Thymus (tissue), 11 donors: ENCODE measurements at regions not wholly inside any gene's neighbourhood (a gene's known extent, or its start where the extent isn't known, plus 50 kb on each side); places are given as distances from the start of the nearest gene placed in this dataset.

Source experiments
- DNase-seq, 9 donors: peaks; one replicate each; pipeline ENCODE4 v3.0.0-alpha.2; 2013; ENCODE audit warnings: low spot score in 9 of 9, low read depth in 6 of 9, missing footprints in 1 of 9
- H3K27ac ChIP-seq, 2 donors: one replicate each; pipeline ENCODE4 v1.5.1; 2013; ENCODE audit warnings: control low read depth in 1 of 2, low read depth in 1 of 2, low read length in 1 of 2, mild to moderate bottlenecking in 1 of 2, moderate library complexity in 1 of 2
- H3K27me3 ChIP-seq, 2 donors: one replicate each; pipeline ENCODE4 v1.5.1; 2013; ENCODE audit warnings: low read length in 1 of 2; ENCODE audit not compliant: control insufficient read depth in 2 of 2, insufficient read depth in 1 of 2
- H3K36me3 ChIP-seq, 2 donors: one replicate each; pipeline ENCODE4 v1.5.1; 2013; ENCODE audit warnings: low read length in 1 of 2, mild to moderate bottlenecking in 1 of 2, moderate library complexity in 1 of 2; ENCODE audit not compliant: control insufficient read depth in 2 of 2, insufficient read depth in 2 of 2
- H3K4me1 ChIP-seq, 2 donors: one replicate each; pipeline ENCODE4 v1.5.1; 2013; ENCODE audit warnings: low read length in 2 of 2; ENCODE audit not compliant: control insufficient read depth in 2 of 2, insufficient read depth in 2 of 2
- H3K4me3 ChIP-seq, 2 donors: one replicate each; pipeline ENCODE4 v1.5.1; 2013; ENCODE audit warnings: low read length in 2 of 2, control low read depth in 1 of 2, mild to moderate bottlenecking in 1 of 2
- H3K9me3 ChIP-seq, 2 donors: one replicate each; pipeline ENCODE4 v1.5.1; 2013; ENCODE audit warnings: low read length in 1 of 2, mild to moderate bottlenecking in 1 of 2; ENCODE audit not compliant: control insufficient read depth in 2 of 2, insufficient read depth in 1 of 2
- WGBS: extraction: QIAGEN DNeasy Blood & Tissue Kit; methylation state at CpG from one replicate; pipeline ENCODE4 v1.1.7; 2013; 5-methylcytosine and 5-hydroxymethylcytosine counted together
- donor health status: healthy.

- Histone ChIP-seq H3K4me1 (no peaks in the 10 kb centered on the region), H3K27me3 (no peaks in the 10 kb centered on the region), H3K36me3 (no peaks in the 10 kb centered on the region), H3K4me3 (no peak overlapping the region), H3K9me3 (no peaks in the 10 kb centered on the region), H3K27ac (no peak overlapping the region)
- DNase-seq, result no peak
- 90% methylated on average over 7 of the region's 7 CpGs for WGBS
Measured at GRCh38 chr16:64718486-64718885, 403.4 kb downstream of the CDH11 start.

DNA sequence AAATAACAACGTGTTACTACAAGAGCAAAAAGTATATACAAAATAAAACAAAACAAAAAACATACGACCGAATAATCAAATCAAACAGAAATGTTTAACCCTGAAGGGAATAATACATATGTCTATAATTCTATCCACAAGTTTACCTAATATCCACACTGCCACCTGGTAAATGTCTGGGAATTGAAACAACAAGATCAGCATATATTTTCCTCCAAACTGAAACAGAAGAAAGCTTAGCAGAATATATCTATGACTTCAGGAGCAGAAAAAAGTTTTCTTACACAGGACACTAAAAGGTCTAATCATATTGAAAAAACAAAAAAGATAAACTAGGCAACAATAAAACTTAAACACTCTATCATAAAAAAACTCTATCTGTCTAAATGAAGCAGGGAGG is 404.0 kb downstream of the CDH11 start:
- no peaks in the 10 kb centered on the region for H3K9me3 ChIP-seq
- H3K27ac ChIP-seq, result no peak overlapping the region
- no peaks in the 10 kb centered on the region for H3K27me3 ChIP-seq
- H3K4me3 ChIP-seq, result no peak overlapping the region
- no peaks in the 10 kb centered on the region for H3K4me1 ChIP-seq
- 93% methylated on average over 3 of the region's 3 CpGs for whole genome bisulfite sequencing
- no peak for DNase-seq
- H3K36me3 ChIP-seq, result no peaks in the 10 kb centered on the region

GRCh38 chr16:64715624-64716023 is 406.2 kb downstream of the CDH11 start:
- H3K4me1 ChIP-seq, result no peaks in the 10 kb centered on the region

GRCh38 chr16:64712026-64712425 is 409.8 kb downstream of the CDH11 start:
- no peaks in the 10 kb centered on the region for H3K36me3 ChIP-seq
- DNase-seq, result no peak
- WGBS, result 85% methylated on average over 3 of the region's 3 CpGs
- H3K4me1 ChIP-seq, result no peaks in the 10 kb centered on the region
- no peaks in the 10 kb centered on the region for H3K27me3 ChIP-seq
- no peak overlapping the region for H3K27ac ChIP-seq
- H3K4me3 ChIP-seq, result no peak overlapping the region
- no peaks in the 10 kb centered on the region for H3K9me3 ChIP-seq

More at GRCh38 chr16:64715624-64716023, 406.2 kb downstream of the CDH11 start:
- no peaks in the 10 kb centered on the region for H3K27me3 ChIP-seq
- no peak overlapping the region for H3K4me3 ChIP-seq
- H3K9me3 ChIP-seq, result no peaks in the 10 kb centered on the region
- H3K27ac ChIP-seq, result no peak overlapping the region
- no peaks in the 10 kb centered on the region for H3K36me3 ChIP-seq
- no peak for DNase-seq
- WGBS, result 91% methylated on average over 2 of the region's 2 CpGs

DNA sequence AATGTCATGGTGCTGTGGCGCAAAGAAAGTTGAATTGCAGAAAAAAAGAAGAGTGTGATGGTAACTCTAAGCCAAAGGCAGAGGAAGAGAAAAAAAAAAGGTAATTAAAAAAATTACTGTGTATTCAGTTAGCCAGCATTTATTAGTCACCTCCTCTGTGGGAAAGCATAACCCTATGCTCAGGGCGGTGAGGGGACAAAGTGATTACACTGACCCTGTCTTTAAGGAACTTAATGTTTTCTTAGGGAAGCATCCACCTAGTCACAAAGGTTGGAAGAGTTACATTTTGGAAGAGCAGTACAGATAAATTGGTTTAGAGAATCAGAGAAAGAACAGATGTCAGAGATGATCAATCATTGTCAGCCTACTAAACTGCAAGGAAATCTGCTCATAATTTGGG is 410.3 kb downstream of the CDH11 start:
- Histone ChIP-seq H3K9me3 (no peaks in the 10 kb centered on the region), H3K27me3 (no peaks in the 10 kb centered on the region), H3K36me3 (no peaks in the 10 kb centered on the region), H3K27ac (no peak overlapping the region), H3K4me1 (no peaks in the 10 kb centered on the region), H3K4me3 (no peak overlapping the region)
- over 99% methylated on average over 2 of the region's 2 CpGs for whole genome bisulfite sequencing
- DNase-seq, result no peak

DNA sequence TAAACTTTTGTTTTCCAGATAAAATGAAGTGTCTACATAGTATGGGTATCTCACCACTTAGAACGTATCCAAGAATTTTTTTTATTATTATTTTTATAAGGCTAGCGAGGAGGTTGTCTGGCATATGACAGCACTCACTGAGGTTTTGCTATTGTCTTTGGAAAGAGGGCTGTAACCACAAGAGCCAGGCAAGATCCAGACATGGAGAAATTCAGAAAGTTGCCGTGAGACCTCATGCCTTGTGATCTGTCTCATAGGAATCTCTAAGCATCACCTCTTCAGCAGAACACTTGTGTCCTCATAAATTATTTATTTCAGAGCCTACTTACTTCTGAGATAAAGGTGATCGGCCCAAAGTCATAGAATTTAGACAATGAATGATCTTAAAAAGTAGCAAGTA is 410.8 kb downstream of the CDH11 start:
- Histone ChIP-seq H3K27me3 (no peaks in the 10 kb centered on the region), H3K27ac (no peak overlapping the region), H3K36me3 (no peaks in the 10 kb centered on the region), H3K4me1 (no peaks in the 10 kb centered on the region), H3K9me3 (no peaks in the 10 kb centered on the region), H3K4me3 (no peak overlapping the region)
- no peak for DNase-seq
- WGBS, result 93% methylated on average over 4 of the region's 4 CpGs

- 79% methylated on average over 2 of the region's 2 CpGs for WGBS
- Histone ChIP-seq H3K9me3 (peaks cover 0 to 6% of the 10 kb centered on the region in 2 donors), H3K4me3 (no peak overlapping the region), H3K27ac (no peak overlapping the region), H3K27me3 (no peaks in the 10 kb centered on the region), H3K4me1 (no peaks in the 10 kb centered on the region), H3K36me3 (no peaks in the 10 kb centered on the region)
- DNase-seq, result no peak
Measured at GRCh38 chr16:64705443-64705842, 416.4 kb downstream of the CDH11 start.

DNA sequence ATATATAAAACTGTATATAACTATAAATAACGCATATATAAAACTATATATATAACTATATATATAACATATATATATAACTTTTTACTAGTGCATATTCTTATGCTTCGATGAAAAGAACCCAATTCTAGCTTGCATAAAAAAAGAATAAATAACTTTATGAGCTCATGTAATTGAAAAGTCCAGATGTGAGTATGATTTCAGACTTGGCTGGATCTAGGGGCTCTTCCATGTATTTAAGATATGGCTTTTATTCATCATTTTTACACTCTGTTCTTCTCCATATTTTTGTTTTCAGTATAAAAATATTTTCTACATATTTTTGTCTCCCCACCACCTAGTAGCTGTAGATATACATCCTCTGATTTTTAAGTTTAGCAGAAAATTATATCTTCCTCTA is 417.5 kb downstream of the CDH11 start:
- DNase-seq, result no peak
- Histone ChIP-seq H3K9me3 (peaks cover 0 to 8% of the 10 kb centered on the region in 2 donors), H3K27me3 (no peaks in the 10 kb centered on the region), H3K4me1 (no peaks in the 10 kb centered on the region), H3K27ac (no peak overlapping the region), H3K36me3 (no peaks in the 10 kb centered on the region), H3K4me3 (no peak overlapping the region)
- 92% methylated on average over 2 of the region's 2 CpGs for WGBS

GRCh38 chr16:64702415-64702814 is 419.4 kb downstream of the CDH11 start:
- peaks cover 0 to 8% of the 10 kb centered on the region in 2 donors for H3K9me3 ChIP-seq
- 47% methylated on average over 1 of the region's 1 CpG for WGBS
- DNase-seq, result no peak

DNA sequence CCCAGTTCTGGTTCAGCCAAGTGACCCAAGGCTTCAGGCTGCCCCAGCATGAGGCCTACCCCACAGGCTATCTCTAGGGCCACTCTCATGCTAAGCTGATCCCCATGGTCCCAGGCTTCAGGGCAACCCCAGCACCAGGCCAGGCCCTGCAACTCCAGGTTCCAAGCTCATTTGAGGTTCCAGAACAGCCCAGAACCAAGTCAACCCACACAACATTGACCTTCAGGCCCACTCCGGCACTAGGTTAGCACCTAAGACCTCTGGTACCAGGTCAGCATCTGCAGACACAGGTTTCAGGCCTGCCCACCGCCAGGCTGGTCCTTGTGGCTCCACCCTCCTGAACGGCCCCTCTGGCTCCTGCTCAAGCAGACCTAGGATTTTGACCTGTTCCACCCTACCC is 421.2 kb downstream of the CDH11 start:
- H3K4me3 ChIP-seq, result no peak overlapping the region
- no peaks in the 10 kb centered on the region for H3K36me3 ChIP-seq
- no peaks in the 10 kb centered on the region for H3K27me3 ChIP-seq
- H3K27ac ChIP-seq, result no peak overlapping the region
- H3K9me3 ChIP-seq, result peaks cover 0 to 8% of the 10 kb centered on the region in 2 donors
- no peak for DNase-seq
- WGBS, result 91% methylated on average over 3 of the region's 3 CpGs
- H3K4me1 ChIP-seq, result no peaks in the 10 kb centered on the region

More at GRCh38 chr16:64702415-64702814, 419.4 kb downstream of the CDH11 start:
- Histone ChIP-seq H3K36me3 (no peaks in the 10 kb centered on the region), H3K4me3 (no peak overlapping the region), H3K27me3 (no peaks in the 10 kb centered on the region), H3K27ac (no peak overlapping the region), H3K4me1 (no peaks in the 10 kb centered on the region)
